ENCODE measurements at regions not wholly inside any gene's neighbourhood (a gene's known extent, or its start where the extent isn't known, plus 50 kb on each side); places are given as distances from the start of the nearest gene placed in this dataset.

- no peak for DNase-seq (ENCODE audit: extremely low read depth, insufficient read length)
- Histone ChIP-seq H3K27me3 (replicated peaks; ENCODE audit: control insufficient read depth, insufficient read depth, low read length) (no peaks in the 10 kb centered on the region), H3K36me3 (ENCODE audit: control insufficient read depth, insufficient read depth, low read length) (no peaks in the 10 kb centered on the region), H3K4me3 (replicated peaks; ENCODE audit: low read depth, low read length) (no peak overlapping the region)
- TF ChIP-seq CTCF (IDR thresholded peaks at IDR 0.05; ENCODE audit: insufficient read depth, low read length, poor library complexity, severe bottlenecking): no peak
These were observed 1491.2 kb downstream of the BRD1 start for GRCh38 chr22:48336339-48337060.

DNA sequence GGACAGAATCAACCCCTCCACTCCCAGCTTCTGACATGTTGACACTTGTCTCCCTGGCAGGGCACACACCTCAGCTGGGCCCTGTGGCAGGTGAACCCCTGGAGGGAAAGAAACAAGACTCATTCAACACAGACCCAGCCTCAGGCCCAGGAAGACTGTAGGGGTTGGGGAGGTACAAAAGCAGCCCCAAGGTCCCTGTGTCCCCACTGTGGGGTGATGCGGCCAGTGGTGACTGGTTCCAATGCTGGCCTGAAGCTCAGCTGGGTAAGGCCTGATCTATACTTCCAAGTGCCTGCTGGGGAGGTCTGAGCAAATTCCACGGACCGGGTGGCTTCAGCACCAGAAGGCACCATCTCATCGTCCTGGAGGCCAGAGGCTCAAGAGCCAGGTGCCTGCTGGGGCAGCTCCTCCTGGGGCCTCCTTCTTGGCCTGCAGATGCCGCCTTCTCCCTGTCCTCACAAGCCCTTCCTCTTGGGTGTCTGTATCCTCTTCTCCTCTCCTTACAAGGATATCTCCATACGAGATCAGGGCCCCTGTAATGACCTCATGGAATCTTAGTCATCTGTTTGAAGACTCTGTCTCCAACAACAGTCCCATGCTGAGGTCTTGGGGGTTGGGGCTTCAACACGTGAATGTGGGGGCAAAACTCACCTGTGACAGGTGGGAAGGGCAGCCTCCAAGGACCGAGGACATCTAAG is 1492.1 kb downstream of the BRD1 start:
- no peak for TF ChIP-seq CTCF (IDR thresholded peaks at IDR 0.05; ENCODE audit: insufficient read depth, low read length, poor library complexity, severe bottlenecking)
- Histone ChIP-seq H3K36me3 (ENCODE audit: control insufficient read depth, insufficient read depth, low read length) (no peaks in the 10 kb centered on the region), H3K27me3 (replicated peaks; ENCODE audit: control insufficient read depth, insufficient read depth, low read length) (no peaks in the 10 kb centered on the region), H3K4me3 (replicated peaks; ENCODE audit: low read depth, low read length) (no peak overlapping the region)
- no peak for DNase-seq (ENCODE audit: extremely low read depth, insufficient read length)

GRCh38 chr22:48334971-48335370 is 1492.7 kb downstream of the BRD1 start:
- TF ChIP-seq CTCF (IDR thresholded peaks at IDR 0.05; ENCODE audit: insufficient read depth, low read length, poor library complexity, severe bottlenecking): no peak
- no peaks in the 10 kb centered on the region for H3K27me3 ChIP-seq (replicated peaks; ENCODE audit: control insufficient read depth, insufficient read depth, low read length)
- no peak overlapping the region for H3K4me3 ChIP-seq (replicated peaks; ENCODE audit: low read depth, low read length)
- no peaks in the 10 kb centered on the region for H3K36me3 ChIP-seq (ENCODE audit: control insufficient read depth, insufficient read depth, low read length)
- DNase-seq (ENCODE audit: extremely low read depth, insufficient read length): no peak

DNA sequence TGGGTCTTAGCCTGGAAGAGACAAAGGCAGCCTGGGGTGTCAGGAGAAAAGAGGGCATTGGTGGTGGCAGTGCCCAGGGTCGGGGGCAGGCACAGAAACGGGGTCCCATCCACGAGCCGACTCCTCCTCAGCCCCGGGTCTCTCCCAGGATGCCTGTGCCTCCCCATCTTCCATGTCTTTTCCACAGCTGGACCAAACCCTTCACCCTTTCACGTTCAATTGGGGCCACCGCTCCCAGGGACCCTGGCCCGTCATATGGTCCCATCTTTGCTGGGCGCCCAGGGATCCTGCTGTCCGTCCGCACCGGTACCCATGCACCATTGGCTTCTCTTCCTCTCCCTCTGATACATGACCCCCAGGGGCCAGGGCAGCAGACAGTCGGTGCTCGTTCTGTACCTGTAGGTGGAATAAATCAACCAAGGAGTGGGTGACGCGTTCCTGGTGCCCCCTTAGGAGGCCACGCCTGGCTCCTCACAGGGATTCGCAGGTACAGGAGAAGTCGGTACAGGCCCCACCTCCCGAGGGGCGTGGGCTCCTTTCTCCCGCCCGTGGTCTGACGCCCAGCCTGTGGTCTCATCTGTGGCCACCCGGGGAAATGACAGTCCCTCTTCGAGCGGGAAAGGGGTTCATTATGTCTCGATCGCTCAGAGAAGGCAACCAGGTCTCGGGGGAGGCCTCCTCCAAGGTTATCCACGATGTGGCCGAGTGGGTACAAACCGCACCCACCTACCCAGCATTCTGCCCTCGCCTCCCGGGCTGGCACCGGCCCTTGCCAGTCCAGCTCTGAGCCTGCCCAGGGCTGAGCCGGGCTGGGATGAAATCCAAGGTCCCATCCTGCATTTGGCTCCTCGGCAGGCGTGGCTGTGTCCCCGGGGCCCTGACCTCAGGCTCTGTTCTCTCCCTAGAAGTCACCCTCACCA is 1493.6 kb downstream of the BRD1 start:
- no peaks in the 10 kb centered on the region for H3K36me3 ChIP-seq (ENCODE audit: control insufficient read depth, insufficient read depth, low read length)
- no peak overlapping the region for H3K4me3 ChIP-seq (replicated peaks; ENCODE audit: low read depth, low read length)
- DNase-seq (ENCODE audit: extremely low read depth, insufficient read length): no peak
- no peaks in the 10 kb centered on the region for H3K27me3 ChIP-seq (replicated peaks; ENCODE audit: control insufficient read depth, insufficient read depth, low read length)
- no peak for TF ChIP-seq CTCF (IDR thresholded peaks at IDR 0.05; ENCODE audit: insufficient read depth, low read length, poor library complexity, severe bottlenecking)

DNA sequence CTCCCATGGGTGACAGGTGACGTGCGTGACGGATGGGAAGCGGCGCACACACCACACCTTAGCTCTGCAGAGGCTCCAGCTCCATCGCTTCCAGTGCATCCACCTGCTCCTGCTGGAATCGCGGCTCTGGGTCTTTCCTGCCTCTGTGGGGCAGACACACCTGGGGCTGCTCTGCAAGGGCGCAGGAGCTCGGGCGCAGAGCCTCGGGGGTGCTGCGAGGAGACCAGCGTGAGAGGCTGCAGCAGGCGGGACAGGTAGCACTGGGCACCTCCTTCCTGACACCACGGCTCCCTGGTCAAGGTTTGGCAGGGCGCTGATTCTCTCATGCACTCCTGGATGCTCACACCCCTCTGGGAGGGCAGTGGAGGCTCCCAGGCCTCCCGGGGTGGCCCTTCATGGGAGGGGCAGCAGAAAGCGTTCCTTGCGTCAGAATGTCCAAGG is 1494.3 kb downstream of the BRD1 start:
- no peaks in the 10 kb centered on the region for H3K36me3 ChIP-seq (ENCODE audit: control insufficient read depth, insufficient read depth, low read length)
- TF ChIP-seq CTCF (IDR thresholded peaks at IDR 0.05; ENCODE audit: insufficient read depth, low read length, poor library complexity, severe bottlenecking): no peak
- no peak overlapping the region for H3K4me3 ChIP-seq (replicated peaks; ENCODE audit: low read depth, low read length)
- H3K27me3 ChIP-seq (replicated peaks; ENCODE audit: control insufficient read depth, insufficient read depth, low read length): no peaks in the 10 kb centered on the region
- no peak for DNase-seq (ENCODE audit: extremely low read depth, insufficient read length)
